Loucy (cell line): ENCODE measurements at regions not wholly inside any gene's neighbourhood (a gene's known extent, or its start where the extent isn't known, plus 50 kb on each side); places are given as distances from the start of the nearest gene placed in this dataset.

Source experiments
- H2AFZ ChIP-seq: fragments of 200-600 bp; sonication (generic); 2 replicates; pipeline ENCODE4 v1.6.0; 2016; ENCODE audit warnings: antibody characterized with exemption, mild to moderate bottlenecking, low read length, moderate library complexity
- H3F3A ChIP-seq: fragments of 200-600 bp; 2 replicates; pipeline ENCODE4 v1.6.0; 2016; ENCODE audit warnings: antibody characterized with exemption, low read depth, mild to moderate bottlenecking
- H3K27me3 ChIP-seq: fragments of 200-600 bp; sonication (generic); 2 replicates; pipeline ENCODE4 v1.6.1; 2014; ENCODE audit warnings: low read length, mild to moderate bottlenecking; ENCODE audit not compliant: insufficient read depth, poor library complexity, severe bottlenecking
- H3K36me3 ChIP-seq: fragments of 200-600 bp; sonication (generic); 2 replicates; pipeline ENCODE4 v1.6.1; 2016; ENCODE audit warnings: low read length; ENCODE audit not compliant: insufficient read depth
- H3K4me1 ChIP-seq: fragments of 200-600 bp; sonication (generic); 2 replicates; pipeline ENCODE4 v1.5.1; 2014; ENCODE audit warnings: low read length, mild to moderate bottlenecking; ENCODE audit not compliant: insufficient read depth, poor library complexity, severe bottlenecking
- H3K4me2 ChIP-seq: fragments of 200-600 bp; sonication (generic); 2 replicates; pipeline ENCODE4 v1.6.0; 2014; ENCODE audit warnings: antibody characterized with exemption, low read length, low read depth, mild to moderate bottlenecking; ENCODE audit not compliant: poor library complexity, severe bottlenecking
- H3K4me3 ChIP-seq: fragments of 200-600 bp; sonication (generic); 2 replicates; pipeline ENCODE4 v1.5.1; 2014; ENCODE audit warnings: low read length, mild to moderate bottlenecking, mixed read lengths; ENCODE audit not compliant: poor library complexity, severe bottlenecking
- H3K79me2 ChIP-seq: fragments of 200-600 bp; sonication (generic); 2 replicates; pipeline ENCODE4 v1.6.1; 2014; ENCODE audit warnings: low read length; ENCODE audit not compliant: insufficient read depth
- H3K9ac ChIP-seq: fragments of 200-600 bp; sonication (generic); 2 replicates; pipeline ENCODE4 v1.6.0; 2014; ENCODE audit warnings: mild to moderate bottlenecking, low read depth, low read length, moderate library complexity; ENCODE audit not compliant: poor library complexity, severe bottlenecking
- H3K9me2 ChIP-seq: fragments of 200-600 bp; sonication (generic); replicated peaks from 2 replicates; pipeline ENCODE4 v1.6.1; 2016; ENCODE audit warnings: low read depth, low read length, mixed read lengths
- H3K9me3 ChIP-seq: fragments of 200-600 bp; sonication (generic); 2 replicates; pipeline ENCODE4 v1.6.1; 2014; ENCODE audit warnings: mild to moderate bottlenecking, antibody characterized with exemption, low read length, low read depth; ENCODE audit not compliant: insufficient read depth
- H4K20me1 ChIP-seq: fragments of 200-600 bp; sonication (generic); 2 replicates; pipeline ENCODE4 v1.6.0; 2014; ENCODE audit warnings: antibody characterized with exemption, low read length, mild to moderate bottlenecking; ENCODE audit not compliant: insufficient read depth, poor library complexity, severe bottlenecking
- CTCF ChIP-seq: fragments of 200-600 bp; sonication (generic); conservative IDR thresholded peaks from 2 replicates; pipeline ENCODE4 v1.5.1; 2014; ENCODE audit warnings: mild to moderate bottlenecking, antibody characterized with exemption, low read length
- EZH2phosphoT487 ChIP-seq: fragments of 200-600 bp; IDR thresholded peaks from 2 replicates; pipeline ENCODE4 v1.6.1; 2018; ENCODE audit warnings: antibody characterized with exemption, mild to moderate bottlenecking, moderate library complexity, borderline replicate concordance

GRCh38 chr4:100696531-100696930 is 178.7 kb upstream of the EMCN start:
- H3K4me1 ChIP-seq: peaks cover 63% of the 10 kb centered on the region
- no peak overlapping the region for H3K4me2 ChIP-seq
- TF ChIP-seq CTCF (no peak), EZH2phosphoT487 (no peak)
- H4K20me1 ChIP-seq: no peaks in the 10 kb centered on the region
- no peaks in the 10 kb centered on the region for H3K27me3 ChIP-seq
- no peak overlapping the region for H3K4me3 ChIP-seq
- H3K36me3 ChIP-seq: no peaks in the 10 kb centered on the region
- peaks cover 3% of the 10 kb centered on the region; the same call in 1 of the 2 replicates for H3F3A ChIP-seq
- no peak overlapping the region for H3K9ac ChIP-seq
- no peaks in the 10 kb centered on the region for H3K79me2 ChIP-seq
- H3K9me2 ChIP-seq: no peaks in the 10 kb centered on the region
- peaks cover 5% of the 10 kb centered on the region for H3K9me3 ChIP-seq
- no peak overlapping the region; the same call in 1 of the 2 replicates for H2AFZ ChIP-seq

GRCh38 chr4:100695871-100696270 is 178.0 kb upstream of the EMCN start:
- TF ChIP-seq EZH2phosphoT487: no peak
- TF ChIP-seq CTCF: no peak
- H3K27me3 ChIP-seq: no peaks in the 10 kb centered on the region
- no peaks in the 10 kb centered on the region for H4K20me1 ChIP-seq
- H3K9me2 ChIP-seq: no peaks in the 10 kb centered on the region
- H3K9ac ChIP-seq: no peak overlapping the region
- no peaks in the 10 kb centered on the region for H3K36me3 ChIP-seq
- no peaks in the 10 kb centered on the region for H3K79me2 ChIP-seq
- H3K4me1 ChIP-seq: peaks cover 57% of the 10 kb centered on the region
- H3K4me2 ChIP-seq: no peak overlapping the region
- H3K9me3 ChIP-seq: peaks cover 5% of the 10 kb centered on the region
- H3F3A ChIP-seq: peaks cover 3% of the 10 kb centered on the region; the same call in 1 of the 2 replicates
- no peak overlapping the region; the same call in 1 of the 2 replicates for H2AFZ ChIP-seq
- no peak overlapping the region for H3K4me3 ChIP-seq

GRCh38 chr4:100695039-100695654 is 177.3 kb upstream of the EMCN start:
- H3K27me3 ChIP-seq: no peaks in the 10 kb centered on the region
- peaks cover 50% of the 10 kb centered on the region for H3K4me1 ChIP-seq
- H3F3A ChIP-seq: peaks cover 3% of the 10 kb centered on the region; the same call in 1 of the 2 replicates
- no peaks in the 10 kb centered on the region for H3K36me3 ChIP-seq
- no peak for TF ChIP-seq EZH2phosphoT487
- no peak for TF ChIP-seq CTCF
- H3K9ac ChIP-seq: no peak overlapping the region
- no peak overlapping the region for H2AFZ ChIP-seq
- peak overlapping the region; percentile 40 for H3K4me2 ChIP-seq
- H4K20me1 ChIP-seq: no peaks in the 10 kb centered on the region
- H3K4me3 ChIP-seq: no peak overlapping the region
- peaks cover 5% of the 10 kb centered on the region for H3K9me3 ChIP-seq
- H3K79me2 ChIP-seq: no peaks in the 10 kb centered on the region
- no peaks in the 10 kb centered on the region for H3K9me2 ChIP-seq
